ENCODE measurements at regions not wholly inside any gene's neighbourhood (a gene's known extent, or its start where the extent isn't known, plus 50 kb on each side); places are given as distances from the start of the nearest gene placed in this dataset.

GRCh38 chr7:156065400-156065799 is 253.1 kb upstream of the SHH start:
- TF ChIP-seq CTCF (IDR thresholded peaks at IDR 0.05; ENCODE audit: low read depth, low read length, poor library complexity, severe bottlenecking) (no peak), EZH2phosphoT487 (IDR thresholded peaks at IDR 0.05; ENCODE audit: borderline replicate concordance, low read length) (no peak)

Measured in DOHH2 (cell line).